ENCODE measurements at regions not wholly inside any gene's neighbourhood (a gene's known extent, or its start where the extent isn't known, plus 50 kb on each side); places are given as distances from the start of the nearest gene placed in this dataset.

DNA sequence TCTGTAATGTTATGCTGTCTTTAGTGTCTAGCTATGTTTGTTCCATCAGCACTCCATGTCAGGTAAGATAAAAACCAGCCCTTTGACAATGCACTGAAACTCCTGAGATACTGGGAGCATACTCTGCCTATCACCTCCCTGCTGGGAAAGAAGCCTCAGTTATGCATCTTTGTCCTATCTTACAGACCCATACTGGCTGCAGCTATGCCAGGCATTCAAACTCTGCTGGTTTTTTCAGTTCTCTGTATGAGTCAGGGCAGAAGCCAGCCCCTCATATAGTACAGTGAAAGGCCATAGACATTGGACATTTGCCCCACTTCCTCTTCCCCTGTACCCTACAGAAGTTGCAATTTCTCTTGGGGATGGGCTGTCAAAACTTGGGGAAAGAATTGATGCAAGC lies 181.1 kb upstream of the RGPD4 start:
- no peaks in the 10 kb centered on the region for H3K9me3 ChIP-seq (ENCODE audit: low read length)
- ChIA-PET CTCF (ENCODE audit: unreplicated experiment) (no interaction called here), POLR2A (no interaction called here)
- no peaks in the 10 kb centered on the region for H3K4me1 ChIP-seq (ENCODE audit: insufficient read depth, low read length, poor library complexity, severe bottlenecking)
- no peaks in the 10 kb centered on the region for H3K36me3 ChIP-seq (ENCODE audit: insufficient read depth, low read length)
- H3K27ac ChIP-seq (ENCODE audit: low read depth, low read length, poor library complexity, severe bottlenecking) = no peak overlapping the region
- intact Hi-C loops (cut with micrococcal nuclease; ENCODE audit: unreplicated experiment) = no loop called here
- TF ChIP-seq, protein P1, sequence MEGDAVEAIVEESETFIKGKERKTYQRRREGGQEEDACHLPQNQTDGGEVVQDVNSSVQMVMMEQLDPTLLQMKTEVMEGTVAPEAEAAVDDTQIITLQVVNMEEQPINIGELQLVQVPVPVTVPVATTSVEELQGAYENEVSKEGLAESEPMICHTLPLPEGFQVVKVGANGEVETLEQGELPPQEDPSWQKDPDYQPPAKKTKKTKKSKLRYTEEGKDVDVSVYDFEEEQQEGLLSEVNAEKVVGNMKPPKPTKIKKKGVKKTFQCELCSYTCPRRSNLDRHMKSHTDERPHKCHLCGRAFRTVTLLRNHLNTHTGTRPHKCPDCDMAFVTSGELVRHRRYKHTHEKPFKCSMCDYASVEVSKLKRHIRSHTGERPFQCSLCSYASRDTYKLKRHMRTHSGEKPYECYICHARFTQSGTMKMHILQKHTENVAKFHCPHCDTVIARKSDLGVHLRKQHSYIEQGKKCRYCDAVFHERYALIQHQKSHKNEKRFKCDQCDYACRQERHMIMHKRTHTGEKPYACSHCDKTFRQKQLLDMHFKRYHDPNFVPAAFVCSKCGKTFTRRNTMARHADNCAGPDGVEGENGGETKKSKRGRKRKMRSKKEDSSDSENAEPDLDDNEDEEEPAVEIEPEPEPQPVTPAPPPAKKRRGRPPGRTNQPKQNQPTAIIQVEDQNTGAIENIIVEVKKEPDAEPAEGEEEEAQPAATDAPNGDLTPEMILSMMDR (conservative IDR thresholded peaks at IDR 0.05; ENCODE audit: low read length) = no peak
- no peak for TF ChIP-seq EZH2phosphoT487 (IDR thresholded peaks at IDR 0.05; ENCODE audit: borderline replicate concordance, low read depth, low read length)
- no peak overlapping the region for H2AFZ ChIP-seq (ENCODE audit: low read length)
- no peaks in the 10 kb centered on the region for H4K20me1 ChIP-seq (ENCODE audit: insufficient read depth, low read length)
- DNase-seq (ENCODE audit: low spot score) = no peak
- no peak overlapping the region for H3K4me2 ChIP-seq (ENCODE audit: low read length)
- BruUV-seq (replicated peaks) = no TSS peak
- no peaks in the 10 kb centered on the region for H3K79me2 ChIP-seq (ENCODE audit: insufficient read depth, low read depth, low read length)
- H3K4me3 ChIP-seq (ENCODE audit: low read depth, low read length, poor library complexity, severe bottlenecking) = no peak overlapping the region
- H3K9me2 ChIP-seq (ENCODE audit: insufficient read depth, low read length) = no peaks in the 10 kb centered on the region

DNA sequence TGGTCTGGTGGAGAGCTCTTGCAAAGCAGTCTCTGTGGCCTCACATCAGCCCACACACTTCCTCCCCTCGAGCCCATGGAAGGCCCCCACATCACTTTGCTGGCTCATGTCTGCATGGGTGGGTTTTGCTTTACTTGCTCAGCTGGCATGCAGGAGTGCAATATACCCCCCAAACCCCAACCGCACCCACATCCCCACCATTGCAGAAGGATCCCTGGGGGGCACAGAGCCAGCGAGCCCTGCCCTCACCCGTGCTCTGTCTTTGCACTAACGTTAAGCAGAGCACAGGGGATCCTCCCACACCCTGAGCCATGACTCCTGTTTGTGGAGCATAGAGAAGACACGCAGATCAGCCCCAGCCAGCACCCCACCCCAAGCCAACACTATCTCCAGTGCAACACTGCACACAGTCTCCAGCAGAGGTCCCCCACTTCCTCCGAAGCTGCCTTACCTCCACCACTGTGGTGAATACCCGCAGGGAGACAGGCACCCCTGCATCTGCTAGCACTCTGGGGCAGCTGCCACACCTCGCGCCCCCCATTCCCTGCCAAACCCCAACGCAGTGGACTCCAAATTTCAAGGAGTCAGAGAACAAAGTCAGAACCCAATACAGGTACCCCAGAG lies 177.8 kb upstream of the RGPD4 start:
- Histone ChIP-seq H3K4me3 (ENCODE audit: low read depth, low read length, poor library complexity, severe bottlenecking) (no peak overlapping the region), H3K4me2 (ENCODE audit: low read length) (no peak overlapping the region), H3K36me3 (ENCODE audit: insufficient read depth, low read length) (no peaks in the 10 kb centered on the region), H3K79me2 (ENCODE audit: insufficient read depth, low read depth, low read length) (no peaks in the 10 kb centered on the region), H3K9me2 (ENCODE audit: insufficient read depth, low read length) (no peaks in the 10 kb centered on the region), H2AFZ (ENCODE audit: low read length) (no peak overlapping the region), H4K20me1 (ENCODE audit: insufficient read depth, low read length) (no peaks in the 10 kb centered on the region), H3K27ac (ENCODE audit: low read depth, low read length, poor library complexity, severe bottlenecking) (no peak overlapping the region), H3K4me1 (ENCODE audit: insufficient read depth, low read length, poor library complexity, severe bottlenecking) (no peaks in the 10 kb centered on the region), H3K9me3 (ENCODE audit: low read length) (no peaks in the 10 kb centered on the region)
- intact Hi-C loops (cut with micrococcal nuclease; ENCODE audit: unreplicated experiment) = no loop called here
- no TSS peak for BruUV-seq (replicated peaks)
- ChIA-PET POLR2A (no interaction called here), CTCF (ENCODE audit: unreplicated experiment) (no interaction called here)
- no peak for DNase-seq (ENCODE audit: low spot score)
- TF ChIP-seq, protein P1 (conservative IDR thresholded peaks at IDR 0.05; ENCODE audit: low read length) = no peak
- TF ChIP-seq EZH2phosphoT487 (IDR thresholded peaks at IDR 0.05; ENCODE audit: borderline replicate concordance, low read depth, low read length) = no peak

- no peak overlapping the region for H3K4me3 ChIP-seq (ENCODE audit: low read depth, low read length, poor library complexity, severe bottlenecking)
- H2AFZ ChIP-seq (ENCODE audit: low read length) = no peak overlapping the region
- intact Hi-C loops (cut with micrococcal nuclease; ENCODE audit: unreplicated experiment) = no loop called here
- no peak overlapping the region for H3K4me2 ChIP-seq (ENCODE audit: low read length)
- ChIA-PET POLR2A (no interaction called here), CTCF (ENCODE audit: unreplicated experiment) (no interaction called here)
- no peak for TF ChIP-seq EZH2phosphoT487 (IDR thresholded peaks at IDR 0.05; ENCODE audit: borderline replicate concordance, low read depth, low read length)
- TF ChIP-seq, protein P1 (conservative IDR thresholded peaks at IDR 0.05; ENCODE audit: low read length) = no peak
- DNase-seq (ENCODE audit: low spot score) = no peak
- H3K9me3 ChIP-seq (ENCODE audit: low read length) = no peaks in the 10 kb centered on the region
- no peaks in the 10 kb centered on the region for H3K9me2 ChIP-seq (ENCODE audit: insufficient read depth, low read length)
- H3K36me3 ChIP-seq (ENCODE audit: insufficient read depth, low read length) = no peaks in the 10 kb centered on the region
- H3K79me2 ChIP-seq (ENCODE audit: insufficient read depth, low read depth, low read length) = no peaks in the 10 kb centered on the region
- H3K27ac ChIP-seq (ENCODE audit: low read depth, low read length, poor library complexity, severe bottlenecking) = no peak overlapping the region
- H4K20me1 ChIP-seq (ENCODE audit: insufficient read depth, low read length) = no peaks in the 10 kb centered on the region
- BruUV-seq (replicated peaks) = no TSS peak
- H3K4me1 ChIP-seq (ENCODE audit: insufficient read depth, low read length, poor library complexity, severe bottlenecking) = no peaks in the 10 kb centered on the region
Observed at GRCh38 chr2:107657049-107657448, 169.6 kb upstream of the RGPD4 start.
